ENCODE measurements at regions not wholly inside any gene's neighbourhood (a gene's known extent, or its start where the extent isn't known, plus 50 kb on each side); places are given as distances from the start of the nearest gene placed in this dataset.

DNA sequence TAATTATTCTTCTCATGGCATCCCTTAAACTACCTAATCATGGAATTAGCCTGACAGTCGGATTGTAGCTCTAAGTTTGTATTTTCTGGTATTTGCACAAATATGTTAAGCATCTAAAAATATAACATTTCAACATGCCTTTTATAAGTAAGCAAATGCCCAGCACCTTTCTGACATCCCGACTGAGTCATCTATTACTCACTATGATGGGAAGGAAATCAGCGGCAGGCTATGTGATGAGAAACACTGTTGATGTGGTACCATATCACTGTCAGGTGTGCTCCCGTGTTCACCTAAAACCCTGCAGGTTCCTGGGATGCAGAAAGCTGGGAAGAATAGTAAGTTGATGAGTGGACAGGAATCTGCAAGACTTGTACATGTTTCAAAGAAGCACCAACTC, 367.8 kb upstream of the IL12A start:
- DNase-seq, result no peak

DNA sequence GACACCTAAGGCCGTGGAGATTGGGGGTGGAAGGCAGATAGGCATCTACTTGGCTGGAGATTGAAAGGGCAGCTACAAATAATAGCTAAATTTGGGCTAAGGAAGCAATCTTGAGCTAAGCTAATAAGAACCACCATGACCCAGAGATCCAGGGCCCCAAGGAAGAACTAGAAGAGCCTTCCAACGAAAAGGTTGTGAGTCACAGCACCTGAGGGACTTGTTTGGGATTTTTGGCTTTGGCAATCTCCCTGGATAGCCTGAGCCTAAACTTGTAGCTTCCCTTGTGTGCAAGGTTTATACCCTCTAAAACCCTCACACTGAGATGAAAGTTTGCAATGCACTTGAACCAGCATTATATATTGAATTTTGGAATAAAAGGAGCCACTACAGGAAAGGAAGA, 364.0 kb upstream of the IL12A start:
- DNase-seq, result no peak

DNA sequence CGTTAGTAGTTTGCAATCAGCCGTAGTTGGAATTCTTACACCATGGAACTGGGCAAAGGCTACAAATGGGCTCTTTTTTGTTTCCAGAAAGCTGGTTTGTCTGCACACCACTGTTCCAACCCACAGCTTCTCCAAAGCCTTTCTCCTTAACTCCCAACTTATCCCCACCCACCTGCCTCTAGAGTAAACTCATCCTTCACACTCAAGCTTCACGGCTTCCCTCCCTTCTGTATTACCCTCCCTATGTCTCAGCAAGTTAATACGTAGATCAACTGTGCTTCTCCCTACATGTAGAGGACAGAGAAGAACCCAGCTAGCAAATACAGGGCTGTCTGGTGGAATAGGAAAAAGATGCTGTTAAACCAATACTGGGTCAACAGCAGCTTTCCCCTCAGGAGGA, 363.0 kb upstream of the IL12A start:
- no peak for DNase-seq

DNA sequence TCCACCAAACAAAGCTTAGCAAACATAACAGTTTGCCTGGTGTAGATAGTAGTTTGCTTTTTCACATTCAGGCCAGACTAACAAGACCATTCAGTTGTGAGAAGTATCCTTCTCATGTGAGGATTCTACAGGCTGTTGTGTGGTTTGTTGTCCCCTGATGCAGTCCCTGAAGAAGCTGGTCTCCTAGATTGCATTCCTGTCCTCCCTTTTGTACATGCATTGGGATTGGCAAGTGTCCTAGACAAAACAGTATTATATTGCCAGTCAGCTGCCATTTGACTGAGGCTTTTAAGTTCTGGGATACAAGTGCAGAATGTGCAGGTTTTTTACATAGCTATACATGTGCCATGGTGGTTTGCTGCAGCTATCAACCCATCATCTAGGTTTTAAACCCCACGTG, 362.0 kb upstream of the IL12A start:
- DNase-seq, result no peak

DNA sequence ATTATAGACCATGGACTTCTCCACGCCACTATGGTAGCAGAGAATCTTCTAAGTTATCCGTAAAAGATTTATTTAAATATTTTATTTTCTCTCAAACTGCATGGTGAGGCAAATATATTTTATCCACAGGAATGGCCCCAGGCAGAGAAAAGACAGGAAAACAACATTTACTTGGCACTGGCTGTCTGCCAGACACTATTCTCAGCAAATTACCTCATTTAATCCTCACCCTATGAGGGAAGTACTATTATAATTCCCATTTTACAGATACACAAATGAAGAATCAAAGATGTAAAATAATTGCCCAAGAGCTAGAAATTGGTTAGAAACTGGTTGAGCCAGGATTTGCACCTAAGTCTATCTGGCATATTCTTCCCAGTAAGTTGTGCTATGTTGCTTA, 361.4 kb upstream of the IL12A start:
- DNase-seq, result no peak

DNA sequence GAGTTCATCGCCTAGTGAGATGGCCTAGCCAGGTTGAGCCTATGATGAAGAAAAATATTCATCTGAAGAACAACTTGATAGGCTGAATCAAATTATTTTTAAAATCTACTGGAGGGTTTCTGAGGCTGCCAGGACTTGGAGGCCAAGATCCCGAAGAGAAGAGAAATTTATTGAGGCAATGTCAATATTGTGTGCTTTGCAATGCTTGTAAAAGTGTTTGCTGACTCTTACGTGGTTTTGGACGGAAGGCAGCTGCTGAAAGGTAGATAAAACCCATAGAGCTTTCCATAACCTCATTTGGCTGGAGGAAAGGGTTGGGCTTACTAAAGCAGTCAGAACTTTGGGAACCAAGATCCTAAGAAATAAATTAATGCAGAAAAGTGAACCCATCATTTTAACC, 361.0 kb upstream of the IL12A start:
- DNase-seq, result no peak

DNA sequence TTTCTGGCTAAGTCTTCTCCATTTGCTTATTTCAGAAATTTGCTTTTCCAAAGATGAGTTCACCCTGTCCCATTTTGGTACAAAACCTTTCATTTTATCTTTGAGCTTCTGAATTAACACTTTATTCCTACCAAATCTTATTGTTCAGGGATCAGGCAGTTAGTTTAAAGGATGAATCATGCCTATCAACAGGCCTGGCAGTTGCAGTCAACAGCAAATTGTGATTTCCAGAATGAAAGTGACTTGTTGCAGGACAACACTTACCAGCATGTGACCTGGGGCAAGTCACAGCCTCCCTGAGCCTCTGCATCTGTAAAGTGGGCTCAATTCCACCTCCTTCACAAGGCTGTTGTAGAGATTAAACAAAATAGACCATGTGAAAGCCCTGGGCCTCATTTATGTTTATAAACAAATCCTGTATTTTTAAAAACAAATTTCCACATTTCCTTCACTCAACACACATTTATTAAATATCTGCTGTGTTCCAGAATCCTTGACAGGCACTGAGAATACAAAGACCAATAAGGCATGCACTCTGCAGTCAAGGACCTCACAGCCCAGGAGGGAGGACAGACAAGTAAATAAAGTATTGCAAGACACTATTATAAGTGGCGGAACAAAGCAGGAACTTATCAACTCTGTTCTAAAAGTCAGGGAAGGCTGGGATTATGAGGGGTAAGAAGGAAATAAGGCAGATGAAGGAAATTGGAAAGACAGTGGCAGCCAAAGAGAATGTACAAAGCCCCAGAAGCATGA, 359.1 kb upstream of the IL12A start:
- no peak for DNase-seq

DNA sequence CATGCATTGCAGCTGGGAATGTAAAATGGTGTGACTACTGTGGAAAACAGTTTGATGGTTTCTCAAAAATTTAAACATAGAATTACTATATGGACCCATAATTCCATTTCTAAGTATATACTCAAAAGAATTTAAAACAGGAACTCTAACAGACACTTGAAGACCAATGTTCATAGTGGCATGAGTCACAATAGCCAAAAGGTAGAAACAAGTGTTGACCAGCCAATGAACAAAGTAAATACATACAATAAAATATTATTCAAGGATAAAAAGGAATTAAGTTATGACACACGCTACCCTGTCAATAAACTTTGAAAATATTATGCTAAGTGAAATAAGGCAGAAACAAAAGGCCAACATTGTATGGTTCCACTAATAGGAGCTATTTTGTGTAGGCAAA, 357.4 kb upstream of the IL12A start:
- no peak for DNase-seq

DNA sequence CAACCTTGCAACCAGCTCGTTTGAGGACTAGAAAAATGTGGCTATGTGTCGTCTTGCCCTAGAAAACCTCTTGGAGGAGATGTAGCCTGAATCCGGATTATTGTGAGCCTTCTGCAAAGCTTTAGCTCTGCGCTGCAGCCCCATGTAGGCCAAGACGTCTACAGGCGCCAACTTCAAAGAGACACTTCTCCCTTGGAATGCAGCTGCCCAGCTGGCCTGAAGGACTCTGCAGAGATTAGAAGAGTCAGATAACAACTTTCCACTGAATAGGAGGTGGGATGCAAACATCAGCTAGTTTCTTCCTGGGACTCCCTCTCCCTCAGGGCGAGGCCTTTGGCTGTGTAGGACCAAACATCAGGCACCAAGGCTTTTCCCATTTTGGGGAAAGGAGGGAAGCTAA, 356.5 kb upstream of the IL12A start:
- no peak for DNase-seq

DNA sequence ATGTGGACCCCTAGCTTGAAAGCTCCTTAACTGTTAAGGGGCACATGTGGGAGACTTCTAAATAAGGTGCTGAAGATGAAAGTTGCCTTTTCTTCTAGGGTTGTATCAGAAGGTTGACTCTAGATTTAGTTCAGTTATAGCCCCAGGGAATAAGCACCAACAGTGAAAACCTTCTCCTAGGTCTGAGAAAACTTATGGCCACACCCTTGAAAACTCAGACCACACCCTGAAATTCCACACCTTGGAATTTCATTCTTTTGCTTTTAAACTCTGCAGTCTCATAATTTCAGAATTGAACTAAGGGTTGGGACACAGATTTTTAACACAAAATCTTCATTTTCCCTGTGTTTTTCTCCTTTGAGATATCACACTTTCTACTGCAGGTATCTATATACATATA, 355.8 kb upstream of the IL12A start:
- DNase-seq, result no peak

DNA sequence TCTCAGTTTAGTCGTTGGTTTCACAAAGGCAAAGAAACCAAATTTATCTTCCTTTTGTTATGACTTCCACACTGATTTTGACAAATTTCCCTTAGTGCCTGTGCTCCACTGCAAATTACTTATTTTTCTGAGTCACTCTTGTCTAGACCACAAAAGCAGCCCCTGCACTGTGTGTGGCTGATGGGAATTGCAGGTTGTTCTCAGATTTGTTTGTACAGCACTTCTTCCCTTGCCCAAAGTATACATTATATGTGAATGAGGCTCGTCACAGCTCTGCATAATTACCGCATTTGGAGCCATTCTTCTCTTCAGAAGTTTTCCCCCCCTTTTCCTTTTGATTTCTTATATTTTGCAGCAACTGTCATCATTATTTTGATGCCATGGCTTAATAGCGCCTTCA, 354.2 kb upstream of the IL12A start:
- DNase-seq, result no peak

DNA sequence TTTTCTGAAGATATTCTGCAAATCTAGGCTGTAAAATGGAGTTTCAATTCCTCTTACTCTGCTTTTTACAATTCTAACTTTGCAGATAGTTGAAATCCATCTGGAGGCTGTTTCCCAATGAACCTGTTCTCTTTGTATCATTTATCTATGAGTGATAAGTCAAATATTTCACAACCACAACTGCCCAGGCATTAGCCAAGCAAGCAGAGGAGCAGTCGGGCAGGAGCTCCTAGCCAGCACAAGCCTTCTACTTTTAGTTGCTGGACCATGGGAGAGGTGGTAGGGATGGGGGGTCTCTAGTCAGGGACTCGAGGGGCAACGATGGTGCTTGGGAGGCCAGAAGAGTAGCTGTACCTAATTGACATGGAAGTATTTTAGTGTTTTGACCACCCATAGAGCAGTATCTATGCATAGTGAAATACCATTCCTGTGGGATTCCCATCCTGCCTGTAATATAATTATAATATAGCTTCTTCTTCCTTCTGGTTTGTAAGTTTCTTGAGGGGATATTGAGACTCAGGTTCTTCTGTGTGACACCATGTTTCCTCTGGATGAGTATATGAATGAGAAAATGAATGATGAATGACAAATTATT, 353.5 kb upstream of the IL12A start:
- DNase-seq, result no peak

DNA sequence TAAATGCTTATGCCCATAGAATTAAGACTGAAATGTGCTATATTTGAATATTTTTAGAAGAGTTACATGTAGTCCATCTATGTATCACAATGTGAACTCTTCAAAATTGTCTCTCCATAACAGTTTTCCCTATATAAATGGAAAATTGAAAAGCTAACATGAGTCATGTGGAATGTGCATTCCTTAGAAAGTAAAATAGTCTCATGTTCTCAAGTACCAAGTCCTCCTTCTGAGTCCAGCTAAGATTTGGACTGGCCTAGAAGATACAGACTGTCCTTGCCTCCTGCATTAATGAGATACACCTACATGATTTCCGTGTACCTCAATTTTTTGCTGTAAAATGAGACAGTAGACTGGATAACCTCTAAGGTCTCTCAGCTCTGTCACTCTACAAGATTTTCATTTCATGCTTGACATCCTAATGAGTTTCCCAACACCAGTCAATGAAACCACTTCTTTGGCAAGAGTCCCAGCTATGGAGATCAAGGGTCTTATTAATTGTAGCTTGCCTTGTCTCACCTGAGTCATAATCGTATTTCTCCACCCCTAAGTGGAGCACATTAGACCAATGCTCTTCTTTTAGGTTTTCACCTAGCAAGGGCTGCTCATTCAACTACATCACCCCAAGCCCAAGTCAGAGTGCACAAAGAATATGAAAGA, 350.6 kb upstream of the IL12A start:
- DNase-seq, result no peak

DNA sequence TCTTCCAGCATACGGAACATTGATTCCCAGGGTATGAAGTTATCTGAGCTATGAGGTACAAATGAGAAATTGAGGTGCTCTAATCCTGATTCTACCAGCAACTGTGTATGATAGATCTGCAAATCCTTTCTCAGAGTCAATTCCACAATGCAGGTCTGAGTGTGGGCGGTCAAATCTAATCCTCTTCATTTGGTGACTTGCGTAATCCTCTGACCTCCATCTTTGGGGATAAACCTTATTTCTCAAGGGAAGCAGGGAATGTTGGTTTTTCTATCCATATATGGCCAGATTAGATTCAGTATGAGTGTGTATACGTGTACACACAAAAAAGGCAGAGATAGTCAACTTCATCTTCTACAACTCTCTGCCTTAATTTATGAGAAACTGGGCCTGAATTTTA, 348.4 kb upstream of the IL12A start:
- DNase-seq, result no peak

DNA sequence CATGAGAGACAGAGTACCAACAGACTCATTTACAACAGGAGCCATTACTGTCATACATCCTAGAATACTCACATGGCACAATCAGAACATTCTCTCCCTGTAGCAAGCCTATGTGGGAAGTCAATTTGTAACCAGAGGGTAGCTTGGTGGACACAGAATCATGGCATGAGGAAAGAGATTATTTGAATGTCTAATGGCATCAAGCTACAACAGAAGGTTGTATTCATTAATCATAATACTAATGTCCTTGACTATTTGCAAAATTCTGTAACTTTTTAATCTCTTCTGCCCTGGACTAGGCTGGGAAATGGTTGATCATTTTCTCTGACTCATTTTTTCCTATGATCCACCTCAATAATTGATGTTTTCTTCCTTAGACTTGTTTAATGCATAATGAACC, 345.2 kb upstream of the IL12A start:
- no peak for DNase-seq

DNA sequence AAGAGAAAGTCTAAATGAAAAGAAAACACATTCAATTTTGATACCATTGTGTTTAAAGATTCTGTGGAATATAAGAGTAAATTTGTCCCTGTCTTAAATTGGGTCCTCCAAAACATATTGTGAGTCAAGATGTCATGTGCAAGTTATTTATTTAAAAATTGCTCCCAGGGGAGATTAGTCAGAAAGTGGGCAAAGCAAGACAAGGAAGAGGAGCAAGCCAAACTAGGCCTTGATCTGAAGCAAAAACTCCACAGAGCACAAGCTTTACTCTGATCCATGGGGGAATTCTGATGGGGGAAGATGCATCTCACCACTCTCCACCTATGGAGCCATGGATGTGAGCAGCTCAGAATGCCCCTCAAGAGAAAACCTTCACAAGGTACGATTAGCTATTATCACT, 342.8 kb upstream of the IL12A start:
- no peak for DNase-seq

DNA sequence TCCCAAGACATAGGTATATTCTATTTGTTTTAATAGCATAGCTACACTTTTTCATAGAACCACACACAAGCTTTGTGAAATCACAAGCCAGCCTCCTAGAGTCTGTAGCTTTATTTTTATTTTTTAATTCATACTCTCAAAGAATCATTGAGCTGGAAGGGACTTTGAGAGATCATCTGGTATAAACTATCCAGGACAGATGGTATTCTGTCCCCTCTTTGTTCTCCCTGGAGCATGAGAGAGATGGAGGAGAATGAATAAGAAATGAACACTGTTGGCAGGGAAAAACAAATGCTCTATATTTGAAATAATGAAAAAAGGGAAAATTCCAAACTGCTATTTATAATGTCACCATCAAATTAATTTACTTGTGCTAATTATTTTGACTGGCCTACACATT, 338.7 kb upstream of the IL12A start:
- no peak for DNase-seq

DNA sequence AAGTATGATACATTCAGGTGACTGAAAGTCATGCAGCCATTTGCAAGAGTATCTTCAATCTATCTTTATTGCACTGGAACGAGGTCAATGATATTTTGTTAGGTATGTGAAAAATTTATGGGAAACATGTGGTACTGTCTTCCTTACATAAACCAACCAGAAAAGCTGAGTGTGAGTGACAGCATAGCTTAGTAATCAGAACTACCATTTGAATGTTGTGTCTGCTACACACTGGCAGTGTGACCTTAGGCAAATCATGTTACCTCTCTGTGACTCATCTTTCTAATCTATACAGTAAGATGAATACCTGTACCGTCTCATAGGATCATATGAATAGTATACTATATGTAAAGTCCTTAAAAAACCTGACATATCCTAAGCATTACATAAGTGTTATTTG, 337.9 kb upstream of the IL12A start:
- no peak for DNase-seq

DNA sequence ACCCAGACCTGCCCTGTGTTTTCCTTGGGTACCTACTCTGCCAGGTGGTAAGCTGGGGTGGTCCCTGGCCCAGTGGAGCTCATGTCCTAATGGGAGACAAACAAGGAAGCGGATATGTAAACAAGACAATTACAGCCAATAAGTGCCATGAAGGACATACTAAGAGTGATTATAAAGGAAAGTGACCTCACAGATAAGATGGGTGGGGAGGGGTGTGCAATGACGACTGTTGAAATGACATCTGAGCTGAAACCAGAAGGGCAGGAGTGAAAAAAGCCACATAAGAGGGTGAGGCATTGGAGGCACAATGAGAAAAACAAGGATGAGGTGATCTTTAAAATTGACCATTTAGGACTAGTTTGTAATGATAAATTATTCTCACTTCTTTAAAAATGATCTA, 336.2 kb upstream of the IL12A start:
- no peak for DNase-seq

DNA sequence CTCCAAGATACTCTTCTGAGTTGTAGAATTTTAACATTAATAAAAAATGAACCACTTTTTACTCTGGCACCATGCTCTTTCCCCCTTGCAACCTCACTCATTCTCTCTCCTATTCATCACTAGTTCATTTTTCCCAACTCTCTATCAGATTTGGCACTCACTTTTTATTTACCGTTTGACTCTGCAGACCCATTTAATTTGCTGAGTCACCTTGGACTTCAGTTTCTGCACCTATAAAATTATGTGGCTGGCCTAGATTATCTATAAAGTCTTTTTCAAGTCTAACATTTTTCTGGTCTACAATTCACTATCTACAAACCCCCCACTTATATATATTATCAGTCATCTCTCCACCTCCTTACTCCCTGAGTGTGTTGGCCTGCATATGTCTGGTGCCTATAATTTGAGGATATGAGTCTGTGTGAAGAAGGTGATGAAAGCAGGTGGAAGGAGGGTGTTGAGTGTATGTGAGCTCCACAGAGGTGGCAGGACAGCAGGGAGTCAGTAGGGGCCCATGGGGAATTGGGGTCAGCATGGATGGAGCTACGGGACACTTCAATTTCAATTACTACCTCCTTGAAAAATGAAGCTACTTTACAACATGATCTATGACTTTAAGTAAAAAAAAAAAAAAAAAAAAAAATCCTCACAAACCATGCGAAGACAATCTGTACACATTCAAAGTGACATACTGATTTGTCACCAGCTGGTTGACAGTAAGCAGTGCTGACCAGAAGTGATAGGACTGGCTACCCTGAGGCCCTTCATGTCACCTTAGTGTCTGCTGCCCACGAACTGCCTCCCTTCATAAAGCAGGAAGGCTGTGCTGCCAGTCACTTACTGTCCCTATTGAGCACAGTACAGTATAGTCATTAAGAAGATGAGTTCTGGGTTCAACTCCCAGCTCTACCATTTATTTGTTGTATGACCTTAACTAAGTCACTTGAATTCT, 334.2 kb upstream of the IL12A start:
- no peak for DNase-seq

DNA sequence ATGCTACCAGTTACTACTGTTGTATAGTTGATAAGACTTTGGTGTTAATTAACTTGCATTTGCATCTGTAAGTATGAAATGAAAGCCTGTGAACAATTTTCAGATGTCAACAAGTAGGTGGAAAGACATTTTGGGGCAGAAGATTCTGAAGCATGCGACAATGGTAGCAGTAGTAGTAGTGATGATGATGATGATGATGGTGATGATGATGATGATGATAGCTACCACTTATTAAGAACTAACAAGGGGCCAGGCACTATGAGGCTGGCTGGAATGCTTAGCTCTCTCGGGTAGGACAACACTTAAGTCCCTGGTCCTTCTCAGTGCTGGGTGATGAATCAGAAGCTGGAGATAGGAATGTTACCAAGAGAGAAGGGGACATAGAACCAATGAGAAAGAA, 333.4 kb upstream of the IL12A start:
- DNase-seq, result no peak

DNA sequence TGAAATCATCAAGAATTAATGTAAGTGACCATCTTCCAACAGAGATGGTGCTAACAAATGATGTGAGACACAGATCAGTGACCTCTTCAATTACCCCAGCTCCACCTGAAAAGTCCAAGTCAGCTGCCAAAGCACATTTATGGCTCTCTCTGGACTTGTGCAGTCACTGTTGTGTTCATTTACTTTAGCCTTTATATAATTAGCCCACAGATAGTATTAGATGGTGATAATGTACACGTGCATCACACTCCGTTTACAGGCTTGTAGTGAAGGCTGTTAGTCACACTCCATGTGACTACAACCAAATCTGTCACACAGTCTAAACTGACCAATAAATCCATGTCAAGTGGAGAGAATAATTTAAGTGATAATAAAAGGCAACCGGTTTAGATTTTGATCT, 331.5 kb upstream of the IL12A start:
- DNase-seq, result no peak

DNA sequence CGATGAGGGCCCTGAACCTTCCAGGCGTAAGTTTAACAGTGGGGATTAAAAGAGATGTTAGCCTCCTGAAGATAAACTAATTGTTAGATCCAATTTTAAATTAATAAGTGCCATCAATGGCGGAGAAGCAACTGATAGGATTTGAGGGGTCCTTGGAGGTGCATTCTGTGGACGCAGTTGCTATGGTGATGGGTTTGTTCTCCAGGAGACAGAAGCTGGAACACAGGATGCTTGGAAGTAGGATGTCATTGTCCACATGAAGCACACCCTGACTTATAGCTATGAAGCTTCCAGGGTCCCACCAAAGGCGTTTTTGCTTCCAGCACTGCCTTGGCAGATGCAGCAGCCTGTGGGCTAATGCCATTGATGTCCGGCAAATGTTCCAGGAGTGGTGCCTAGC, 331.0 kb upstream of the IL12A start:
- no peak for DNase-seq

All from left kidney (tissue), 1 donor.